Endothelial cell of umbilical vein (primary cell): ENCODE measurements at regions not wholly inside any gene's neighbourhood (a gene's known extent, or its start where the extent isn't known, plus 50 kb on each side); places are given as distances from the start of the nearest gene placed in this dataset.

Experiments
- BruUV-seq: library from RNA; stranded (reverse); fragments of 400-500 nt; replicated peaks from 2 replicates; lab custom pipeline; 2021; lab: Mats Ljungman, UMichigan
- CTCF ChIA-PET: fragments of 300-600, 350-600 bp; sonication (Branson Sonifier 250); formaldehyde crosslinking; loops from one replicate; lab custom pipeline; 2021; ENCODE audit warnings: antibody characterized with exemption, inconsistent platforms; lab: Charles Lee
- POLR2A ChIA-PET: fragments of 300-600, 350-600 bp; sonication (Branson Sonifier 250); formaldehyde crosslinking; loops from one replicate; lab custom pipeline; 2021; ENCODE audit warnings: antibody characterized with exemption, inconsistent platforms; lab: Charles Lee
- DNase-seq: peaks from one replicate; pipeline ENCODE4 v3.0.0-alpha.2; 2011; ENCODE audit warnings: low read depth, low spot score
- FAIRE-seq: peaks from 2 replicates; lab custom pipeline; 2011; peaks lifted over from hg19 to GRCh38; lab: Jason Lieb, UNC
- H2AFZ ChIP-seq: 2 replicates; pipeline ENCODE4 v1.6.0; 2012; ENCODE audit warnings: low read depth, low read length, control low read depth, inconsistent platforms
- H3K27ac ChIP-seq: 2 replicates; pipeline ENCODE4 v1.5.1; 2011; ENCODE audit warnings: low read depth, mild to moderate bottlenecking, control low read depth, low read length, moderate library complexity; ENCODE audit not compliant: insufficient read depth
- H3K27me3 ChIP-seq, 2 experiments: 2 replicates each; pipeline versions ENCODE4 v1.6.0 to v1.6.1; 2011; ENCODE audit warnings: low read length in 2 of 2, mixed read lengths in 1 of 2; ENCODE audit not compliant: control insufficient read depth in 2 of 2, insufficient read depth in 2 of 2
- H3K36me3 ChIP-seq, 2 experiments: 2 replicates in 1 of 2; 3 replicates in 1 of 2; pipeline ENCODE4 v1.5.1; 2011; ENCODE audit warnings: low read length in 2 of 2, mild to moderate bottlenecking in 1 of 2, moderate library complexity in 1 of 2; ENCODE audit not compliant: control insufficient read depth in 2 of 2, insufficient read depth in 2 of 2; ENCODE audit errors: extremely low read depth in 1 of 2
- H3K4me1 ChIP-seq: 3 replicates; pipeline ENCODE4 v1.5.1; 2011; ENCODE audit warnings: mild to moderate bottlenecking, low read length; ENCODE audit not compliant: control insufficient read depth, insufficient read depth; ENCODE audit errors: extremely low read depth
- H3K4me2 ChIP-seq: 2 replicates; pipeline ENCODE4 v1.6.1; 2011; ENCODE audit warnings: low read length, control low read depth, mixed read lengths; ENCODE audit not compliant: insufficient read depth
- H3K4me3 ChIP-seq, 3 experiments: fragments of 200-600 bp in 1 of 3; sonication (generic), shearing (Covaris generic) in 1 of 3; replicated peaks in 1 of 3; 2 replicates each; pipeline ENCODE4 v1.5.1; 2011 to 2016; ENCODE audit warnings: control low read depth in 3 of 3, low read length in 3 of 3, mild to moderate bottlenecking in 2 of 3, inconsistent platforms in 1 of 3, low read depth in 1 of 3, moderate library complexity in 1 of 3; ENCODE audit not compliant: insufficient read depth in 1 of 3
- H3K79me2 ChIP-seq: 2 replicates; pipeline ENCODE4 v1.6.0; 2012; ENCODE audit warnings: low read length, inconsistent platforms; ENCODE audit not compliant: control insufficient read depth, insufficient read depth
- H3K9ac ChIP-seq: replicated peaks from 2 replicates; pipeline ENCODE3; 2011; ENCODE audit warnings: low read length, control low read depth; ENCODE audit not compliant: insufficient read depth; ENCODE audit errors: extremely low read depth
- H3K9me1 ChIP-seq: replicated peaks from 3 replicates; pipeline ENCODE4 v1.6.0; 2011; ENCODE audit warnings: mild to moderate bottlenecking, low read length; ENCODE audit not compliant: control insufficient read depth, insufficient read depth; ENCODE audit errors: extremely low read depth
- H3K9me3 ChIP-seq: replicated peaks from 2 replicates; pipeline ENCODE4 v1.5.1; 2012; ENCODE audit warnings: low read length, inconsistent platforms; ENCODE audit not compliant: control insufficient read depth, insufficient read depth
- H4K20me1 ChIP-seq: replicated peaks from 2 replicates; pipeline ENCODE3; 2011; ENCODE audit warnings: mild to moderate bottlenecking, low read length; ENCODE audit not compliant: control insufficient read depth, insufficient read depth; ENCODE audit errors: extremely low read depth
- EZH2 ChIP-seq: IDR thresholded peaks from 2 replicates; pipeline ENCODE4 v1.6.1; 2012; ENCODE audit warnings: borderline replicate concordance, low read depth, mild to moderate bottlenecking, moderate library complexity, low read length, inconsistent platforms; ENCODE audit not compliant: severe bottlenecking
- FOS ChIP-seq: IDR thresholded peaks from 2 replicates; pipeline ENCODE4 v1.6.1; 2011; ENCODE audit warnings: mild to moderate bottlenecking, low read length, moderate library complexity, borderline replicate concordance; ENCODE audit not compliant: insufficient read depth
- GATA2 ChIP-seq: IDR thresholded peaks from 2 replicates; pipeline ENCODE4 v1.7.0; 2011; ENCODE audit warnings: low read depth, mild to moderate bottlenecking, moderate library complexity, mixed read lengths, low read length; ENCODE audit not compliant: insufficient read length, insufficient read depth
- JUN ChIP-seq: IDR thresholded peaks from 2 replicates; pipeline ENCODE4 v1.6.1; 2011; ENCODE audit warnings: borderline replicate concordance, low read depth; ENCODE audit not compliant: insufficient read length, insufficient read depth
- MYC ChIP-seq: IDR thresholded peaks from one replicate; pipeline ENCODE4 v1.6.1; 2011; ENCODE audit warnings: mild to moderate bottlenecking, low read depth, low read length
- POLR2A ChIP-seq: IDR thresholded peaks from 2 replicates; pipeline ENCODE4 v1.6.1; 2012; ENCODE audit warnings: low read depth, mild to moderate bottlenecking, control low read depth, low read length
- POLR2AphosphoS5 ChIP-seq: IDR thresholded peaks from 2 replicates; pipeline ENCODE4 v1.6.1; 2012; ENCODE audit warnings: low read depth, mild to moderate bottlenecking, control low read depth, low read length, moderate library complexity; ENCODE audit not compliant: insufficient read depth
- dilution Hi-C: fragments of 300-500 bp; cut with MboI; formaldehyde crosslinking; loops from one replicate; pipeline ENCODE4 v1.15.0; 2019; ENCODE audit warnings: low sequenced_read_pairs; ENCODE audit not compliant: extremely low pct_ligation_motif_present
- intact Hi-C: fragments of 100-400 bp; cut with micrococcal nuclease; formaldehyde crosslinking; loops from one replicate; pipeline ENCODE4 v1.10.0; 2022
- TF ChIP-seq, protein P1 (sequence below): IDR thresholded peaks from 2 replicates; pipeline ENCODE4 v1.6.1; 2011; ENCODE audit not compliant: insufficient read depth, insufficient read length
- TF ChIP-seq, protein P2 (sequence below), 2 donors: IDR thresholded peaks; 1 replicate in 1 of 2; 2 replicates in 1 of 2; pipeline ENCODE4 v1.5.1; 2011; ENCODE audit warnings: low read length in 2 of 2, mild to moderate bottlenecking in 2 of 2, moderate library complexity in 2 of 2, control low read depth in 1 of 2, inconsistent platforms in 1 of 2, low read depth in 1 of 2; ENCODE audit not compliant: insufficient read depth in 1 of 2; ENCODE audit errors: extremely low read depth in 1 of 2

DNA sequence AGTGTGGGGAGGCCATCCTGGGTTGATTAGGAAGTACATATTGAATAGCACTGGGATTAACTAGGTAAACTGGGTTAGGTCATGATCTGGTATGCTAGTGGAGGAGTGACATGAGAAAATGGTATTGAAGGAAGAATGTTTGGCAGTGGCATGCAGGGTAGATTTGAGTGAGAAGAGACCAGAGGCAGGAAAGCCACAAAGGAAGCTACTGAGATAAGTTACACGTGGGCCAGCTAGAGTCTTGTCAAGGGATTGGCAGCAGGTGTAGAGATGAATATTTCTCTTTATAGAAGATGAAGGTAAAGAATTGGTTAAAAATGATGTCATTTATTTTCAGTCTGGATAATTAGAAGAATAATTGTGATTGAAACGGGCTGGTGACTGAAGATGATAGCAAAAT is 91.0 kb upstream of the TPRG1 start:
- Histone ChIP-seq H3K9me3 (no peaks in the 10 kb centered on the region), H3K4me3 (no peak overlapping the region), H3K27me3 (no peaks in the 10 kb centered on the region), H3K36me3 (no peaks in the 10 kb centered on the region), H3K4me1 (no peaks in the 10 kb centered on the region), H3K4me2 (no peak overlapping the region), H3K79me2 (no peaks in the 10 kb centered on the region), H3K9ac (no peak overlapping the region), H3K27ac (no peak overlapping the region), H4K20me1 (no peaks in the 10 kb centered on the region), H2AFZ (no peak overlapping the region), H3K9me1 (no peaks in the 10 kb centered on the region)
- no TSS peak for BruUV-seq
- dilution Hi-C loops (no loop called here), intact Hi-C loops (no loop called here)
- POLR2A ChIA-PET: no interaction called here
- DNase-seq (no peak), FAIRE-seq (no peak)
- TF ChIP-seq, protein P1, sequence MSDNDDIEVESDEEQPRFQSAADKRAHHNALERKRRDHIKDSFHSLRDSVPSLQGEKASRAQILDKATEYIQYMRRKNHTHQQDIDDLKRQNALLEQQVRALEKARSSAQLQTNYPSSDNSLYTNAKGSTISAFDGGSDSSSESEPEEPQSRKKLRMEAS: no peak
- CTCF ChIA-PET: no interaction called here

DNA sequence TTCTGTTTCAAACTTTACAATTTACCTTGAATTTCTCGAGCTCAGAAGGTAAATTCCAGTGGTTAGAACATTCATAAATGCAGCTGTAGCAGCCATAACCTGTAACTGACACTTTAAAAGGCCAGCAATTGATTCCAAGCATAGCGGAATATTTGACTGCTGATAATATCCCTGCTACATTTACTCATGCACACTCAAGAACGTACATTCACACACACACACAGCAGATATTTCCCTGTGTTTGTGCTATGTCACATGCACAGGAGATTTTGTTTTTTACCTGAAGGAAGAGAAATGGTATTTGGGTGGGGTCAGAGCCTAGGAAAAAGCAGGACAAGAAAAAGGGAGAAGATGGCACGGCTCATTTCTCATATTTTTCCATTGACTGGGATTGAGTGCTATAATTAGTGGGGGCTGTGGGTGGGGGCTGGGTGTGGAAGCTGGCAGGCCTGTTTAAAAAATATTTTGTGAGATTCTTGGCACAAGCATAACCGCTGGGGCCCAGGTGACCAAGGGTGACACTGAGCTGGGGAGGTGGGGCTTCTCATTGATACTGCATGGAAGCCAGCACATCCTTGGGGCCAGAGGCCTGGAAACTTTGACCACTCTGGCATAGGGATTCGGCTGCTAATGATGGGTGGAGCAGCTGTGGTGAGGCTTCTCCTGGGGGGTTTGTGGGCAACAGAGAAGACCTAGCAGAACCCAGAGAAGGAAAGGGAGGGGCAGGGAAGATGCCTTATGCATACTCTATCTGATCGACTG is 88.9 kb upstream of the TPRG1 start:
- Histone ChIP-seq H3K36me3 (no peaks in the 10 kb centered on the region), H3K9ac (no peak overlapping the region), H3K4me1 (no peaks in the 10 kb centered on the region), H3K4me3 (no peak overlapping the region), H3K4me2 (no peak overlapping the region), H3K9me3 (no peaks in the 10 kb centered on the region), H3K9me1 (no peaks in the 10 kb centered on the region), H4K20me1 (no peaks in the 10 kb centered on the region), H3K79me2 (no peaks in the 10 kb centered on the region), H2AFZ (no peak overlapping the region), H3K27me3 (no peaks in the 10 kb centered on the region), H3K27ac (no peak overlapping the region)
- dilution Hi-C loops (no loop called here), intact Hi-C loops (no loop called here)
- ChIA-PET CTCF (no interaction called here), POLR2A (no interaction called here)
- TF ChIP-seq JUN (no peak), POLR2A (no peak), POLR2AphosphoS5 (no peak), MYC (no peak), FOS (no peak), GATA2 (no peak), EZH2 (no peak)
- TF ChIP-seq, protein P1: no peak
- TF ChIP-seq, protein P2, sequence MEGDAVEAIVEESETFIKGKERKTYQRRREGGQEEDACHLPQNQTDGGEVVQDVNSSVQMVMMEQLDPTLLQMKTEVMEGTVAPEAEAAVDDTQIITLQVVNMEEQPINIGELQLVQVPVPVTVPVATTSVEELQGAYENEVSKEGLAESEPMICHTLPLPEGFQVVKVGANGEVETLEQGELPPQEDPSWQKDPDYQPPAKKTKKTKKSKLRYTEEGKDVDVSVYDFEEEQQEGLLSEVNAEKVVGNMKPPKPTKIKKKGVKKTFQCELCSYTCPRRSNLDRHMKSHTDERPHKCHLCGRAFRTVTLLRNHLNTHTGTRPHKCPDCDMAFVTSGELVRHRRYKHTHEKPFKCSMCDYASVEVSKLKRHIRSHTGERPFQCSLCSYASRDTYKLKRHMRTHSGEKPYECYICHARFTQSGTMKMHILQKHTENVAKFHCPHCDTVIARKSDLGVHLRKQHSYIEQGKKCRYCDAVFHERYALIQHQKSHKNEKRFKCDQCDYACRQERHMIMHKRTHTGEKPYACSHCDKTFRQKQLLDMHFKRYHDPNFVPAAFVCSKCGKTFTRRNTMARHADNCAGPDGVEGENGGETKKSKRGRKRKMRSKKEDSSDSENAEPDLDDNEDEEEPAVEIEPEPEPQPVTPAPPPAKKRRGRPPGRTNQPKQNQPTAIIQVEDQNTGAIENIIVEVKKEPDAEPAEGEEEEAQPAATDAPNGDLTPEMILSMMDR (IDR thresholded peaks at IDR 0.05; ENCODE audit: extremely low read depth in 1 of 2, insufficient read depth in 1 of 2, low read depth in 1 of 2, low read length in 2 of 2): no peak
- DNase-seq (no peak), FAIRE-seq (no peak)
- BruUV-seq: no TSS peak
